Activated CD8-positive, alpha-beta T cell treated with anti-CD3 and anti-CD28 coated beads for 36 hours (primary cell): ENCODE measurements at regions not wholly inside any gene's neighbourhood (a gene's known extent, or its start where the extent isn't known, plus 50 kb on each side); places are given as distances from the start of the nearest gene placed in this dataset.

ENCODE experiments used
- ATAC-seq: fragments of 200-7000 bp; cut with Tn5 transposase; one replicate; pipeline ENCODE4 v1.10.0; 2021; ENCODE audit warnings: mild to moderate bottlenecking, moderate library complexity
- CTCF ChIA-PET: fragments of 350-600 bp; sonication (Branson Sonifier 250); formaldehyde crosslinking; loops from one replicate; lab custom pipeline; 2021; ENCODE audit warnings: antibody characterized with exemption; lab: Charles Lee
- POLR2A ChIA-PET: fragments of 350-600 bp; sonication (Branson Sonifier 250); formaldehyde crosslinking; loops from one replicate; lab custom pipeline; 2021; ENCODE audit warnings: antibody characterized with exemption; lab: Charles Lee
- DNase-seq: peaks from one replicate; pipeline ENCODE4 v3.0.0-alpha.2; 2020
- H3K27ac Mint-ChIP-seq: one replicate; pipeline ENCODE4 v1.8.0; 2021; ENCODE audit warnings: mild to moderate bottlenecking, mixed read lengths
- H3K27me3 Mint-ChIP-seq: one replicate; pipeline ENCODE4 v1.8.0; 2021; ENCODE audit warnings: mixed read lengths
- H3K36me3 Mint-ChIP-seq: one replicate; pipeline ENCODE4 v1.8.0; 2021; ENCODE audit warnings: low read depth, mixed read lengths
- H3K4me1 Mint-ChIP-seq: one replicate; pipeline ENCODE4 v1.8.0; 2021; ENCODE audit warnings: low read depth, mixed read lengths
- H3K4me3 Mint-ChIP-seq: one replicate; pipeline ENCODE4 v1.8.0; 2021; ENCODE audit warnings: mild to moderate bottlenecking, moderate library complexity, mixed read lengths
- H3K9me3 Mint-ChIP-seq: one replicate; pipeline ENCODE4 v1.8.0; 2021; ENCODE audit warnings: mixed read lengths
- intact Hi-C: fragments of 100-400 bp; cut with micrococcal nuclease; formaldehyde crosslinking; loops from one replicate; pipeline ENCODE4 v1.10.0; 2022
- TF ChIP-seq, protein P1 (sequence below): fragments of 200-600 bp; IDR thresholded peaks from one replicate; pipeline ENCODE4 v1.8.0; 2022; ENCODE audit warnings: antibody characterized with exemption, mild to moderate bottlenecking

- H3K4me3 Mint-ChIP-seq = no peak overlapping the region
- H3K4me1 Mint-ChIP-seq = no peaks in the 10 kb centered on the region
- CTCF ChIA-PET = no interaction called here
- POLR2A ChIA-PET = no interaction called here
- H3K27me3 Mint-ChIP-seq = no peaks in the 10 kb centered on the region
- H3K36me3 Mint-ChIP-seq = no peaks in the 10 kb centered on the region
- no peak overlapping the region for H3K27ac Mint-ChIP-seq
- no peak for ATAC-seq
- H3K9me3 Mint-ChIP-seq = no peaks in the 10 kb centered on the region
- intact Hi-C loops = no loop called here
- TF ChIP-seq, protein P1, sequence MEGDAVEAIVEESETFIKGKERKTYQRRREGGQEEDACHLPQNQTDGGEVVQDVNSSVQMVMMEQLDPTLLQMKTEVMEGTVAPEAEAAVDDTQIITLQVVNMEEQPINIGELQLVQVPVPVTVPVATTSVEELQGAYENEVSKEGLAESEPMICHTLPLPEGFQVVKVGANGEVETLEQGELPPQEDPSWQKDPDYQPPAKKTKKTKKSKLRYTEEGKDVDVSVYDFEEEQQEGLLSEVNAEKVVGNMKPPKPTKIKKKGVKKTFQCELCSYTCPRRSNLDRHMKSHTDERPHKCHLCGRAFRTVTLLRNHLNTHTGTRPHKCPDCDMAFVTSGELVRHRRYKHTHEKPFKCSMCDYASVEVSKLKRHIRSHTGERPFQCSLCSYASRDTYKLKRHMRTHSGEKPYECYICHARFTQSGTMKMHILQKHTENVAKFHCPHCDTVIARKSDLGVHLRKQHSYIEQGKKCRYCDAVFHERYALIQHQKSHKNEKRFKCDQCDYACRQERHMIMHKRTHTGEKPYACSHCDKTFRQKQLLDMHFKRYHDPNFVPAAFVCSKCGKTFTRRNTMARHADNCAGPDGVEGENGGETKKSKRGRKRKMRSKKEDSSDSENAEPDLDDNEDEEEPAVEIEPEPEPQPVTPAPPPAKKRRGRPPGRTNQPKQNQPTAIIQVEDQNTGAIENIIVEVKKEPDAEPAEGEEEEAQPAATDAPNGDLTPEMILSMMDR = no peak
- no peak for DNase-seq
These were observed 147.9 kb downstream of the CDC5L start for GRCh38 chr6:44535446-44535845.

DNA sequence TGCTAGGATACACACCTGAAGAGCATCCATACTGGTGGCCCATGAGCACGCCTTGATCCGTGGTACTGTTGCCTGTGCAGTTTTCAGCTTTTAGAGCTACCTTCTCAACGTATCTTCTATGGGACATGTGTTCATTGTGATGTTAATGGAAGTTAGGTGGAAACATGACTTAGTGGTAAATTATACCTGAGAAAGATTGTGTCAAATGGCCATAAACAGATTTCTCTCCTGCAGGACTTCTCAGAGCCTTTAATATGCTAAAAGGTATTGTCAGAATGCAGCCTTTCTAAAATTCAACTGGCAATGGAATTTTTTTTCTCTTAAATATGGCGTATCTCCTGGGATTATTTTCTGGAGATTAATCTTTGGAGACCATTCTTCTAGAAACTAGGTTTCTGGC, 148.5 kb downstream of the CDC5L start:
- TF ChIP-seq, protein P1 = no peak
- Mint-ChIP-seq H3K9me3 (no peaks in the 10 kb centered on the region), H3K27me3 (no peaks in the 10 kb centered on the region), H3K4me1 (no peaks in the 10 kb centered on the region), H3K36me3 (no peaks in the 10 kb centered on the region), H3K27ac (no peak overlapping the region), H3K4me3 (no peak overlapping the region)
- ATAC-seq = no peak
- intact Hi-C loops = no loop called here
- ChIA-PET CTCF (no interaction called here), POLR2A (no interaction called here)
- no peak for DNase-seq

GRCh38 chr6:44537306-44538049, 150.0 kb downstream of the CDC5L start:
- no peaks in the 10 kb centered on the region for H3K27me3 Mint-ChIP-seq
- DNase-seq (no peak), ATAC-seq (no peak)
- CTCF ChIA-PET = no interaction called here
- no peak overlapping the region for H3K4me3 Mint-ChIP-seq
- H3K36me3 Mint-ChIP-seq = no peaks in the 10 kb centered on the region
- intact Hi-C loops = no loop called here
- no peak overlapping the region for H3K27ac Mint-ChIP-seq
- POLR2A ChIA-PET = interaction anchor here (0.7 kb wide), 1 partner anchor 127 kb away, joined by 3 read pairs; no protein-coding TSS in a partner anchor
- TF ChIP-seq, protein P1 = no peak
- H3K9me3 Mint-ChIP-seq = no peaks in the 10 kb centered on the region
- H3K4me1 Mint-ChIP-seq = no peaks in the 10 kb centered on the region

DNA sequence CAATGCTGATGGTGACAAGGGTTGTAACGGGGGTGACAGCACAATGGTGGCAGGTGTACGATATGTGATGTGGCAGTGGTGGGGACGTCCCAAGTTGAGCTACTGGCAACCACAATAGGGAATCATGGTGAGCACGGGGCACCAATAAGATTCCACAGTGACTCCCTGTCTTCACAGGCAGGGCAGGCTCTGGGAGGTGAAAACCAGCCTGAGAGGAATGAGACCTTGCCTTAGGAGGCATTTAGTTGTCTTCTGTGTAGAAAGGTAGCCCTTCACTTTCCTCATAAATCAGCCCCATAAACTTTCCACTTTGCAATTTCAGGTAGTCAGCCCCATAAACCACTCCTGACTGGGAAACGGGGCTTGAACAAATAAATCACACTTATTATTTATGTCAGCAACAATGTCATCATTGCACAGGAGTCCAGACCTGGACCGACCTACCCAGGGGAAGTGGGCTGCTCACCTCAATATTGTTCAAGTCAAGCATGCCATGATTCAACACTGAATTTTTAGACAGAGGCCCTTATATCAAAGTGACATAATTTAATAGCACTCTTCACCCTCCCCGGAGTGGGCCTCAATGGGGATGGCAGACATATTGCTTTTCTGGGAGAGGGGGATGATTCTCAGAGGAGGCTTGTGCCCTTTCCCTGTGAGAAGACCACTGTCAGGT, 150.8 kb downstream of the CDC5L start:
- H3K27me3 Mint-ChIP-seq = peaks cover 1% of the 10 kb centered on the region
- H3K4me1 Mint-ChIP-seq = no peaks in the 10 kb centered on the region
- intact Hi-C loops = no loop called here
- H3K4me3 Mint-ChIP-seq = no peak overlapping the region
- ChIA-PET POLR2A (no interaction called here), CTCF (no interaction called here)
- DNase-seq (no peak), ATAC-seq (no peak)
- no peak overlapping the region for H3K27ac Mint-ChIP-seq
- no peaks in the 10 kb centered on the region for H3K36me3 Mint-ChIP-seq
- TF ChIP-seq, protein P1 = no peak
- no peaks in the 10 kb centered on the region for H3K9me3 Mint-ChIP-seq

DNA sequence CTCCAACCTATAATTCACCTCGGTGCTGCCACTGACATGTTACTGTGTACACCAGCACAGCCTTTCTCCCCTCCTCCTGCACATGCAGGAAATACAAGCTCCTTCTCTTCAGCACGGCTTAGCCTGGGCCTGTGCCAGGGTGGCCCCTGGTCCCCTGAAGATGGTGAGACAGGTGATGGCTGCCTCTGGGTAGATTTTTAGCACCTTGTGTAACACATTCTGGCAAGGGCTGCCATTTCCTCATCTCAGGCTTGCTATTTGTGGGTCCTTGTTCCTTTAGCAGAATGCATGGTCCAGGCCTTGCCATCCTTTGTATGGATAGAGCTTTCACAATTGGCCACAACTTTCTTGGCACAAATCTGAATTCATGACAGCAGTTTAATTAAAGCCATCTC, 151.3 kb downstream of the CDC5L start:
- H3K4me1 Mint-ChIP-seq = no peaks in the 10 kb centered on the region
- ChIA-PET POLR2A (no interaction called here), CTCF (no interaction called here)
- peaks cover 1% of the 10 kb centered on the region for H3K27me3 Mint-ChIP-seq
- DNase-seq (no peak), ATAC-seq (no peak)
- H3K9me3 Mint-ChIP-seq = no peaks in the 10 kb centered on the region
- intact Hi-C loops = no loop called here
- no peaks in the 10 kb centered on the region for H3K36me3 Mint-ChIP-seq
- TF ChIP-seq, protein P1 = no peak
- no peak overlapping the region for H3K4me3 Mint-ChIP-seq
- no peak overlapping the region for H3K27ac Mint-ChIP-seq
